ENCODE measurements at regions not wholly inside any gene's neighbourhood (a gene's known extent, or its start where the extent isn't known, plus 50 kb on each side); places are given as distances from the start of the nearest gene placed in this dataset.

DNA sequence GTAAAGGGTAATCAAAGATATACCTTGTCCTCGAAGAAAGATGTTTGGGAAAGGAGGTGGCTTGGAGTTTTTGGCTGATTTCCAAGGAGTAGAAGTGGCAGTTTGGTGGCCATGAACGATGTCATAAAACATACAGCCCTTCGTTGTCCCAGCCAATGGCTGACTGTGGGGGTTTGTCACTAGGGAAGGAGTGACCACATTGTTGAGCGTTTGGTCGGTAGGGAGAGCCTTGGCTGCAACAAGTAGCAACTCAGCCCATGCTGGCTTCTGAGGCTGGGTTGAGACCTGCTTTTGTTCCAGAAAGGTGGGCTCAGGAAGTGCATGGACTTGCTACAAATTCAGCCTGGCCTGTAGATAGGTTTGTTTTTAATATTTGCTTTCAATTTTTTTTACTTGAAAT lies 128.3 kb downstream of the BOD1 start:
- H3K9me3 ChIP-seq, result no peaks in the 10 kb centered on the region
- H3K4me3 ChIP-seq (ENCODE audit: low read depth, low read length), result no peak overlapping the region
- H3K27ac Mint-ChIP-seq (ENCODE audit: unreplicated experiment), result no peak overlapping the region
- no peaks in the 10 kb centered on the region for H3K9me3 Mint-ChIP-seq (ENCODE audit: unreplicated experiment)
- ChIA-PET POLR2A (interaction anchor here (0.7 kb wide), 1 partner anchor 757 kb away, joined by 10 read pairs; no protein-coding TSS in a partner anchor), CTCF (no interaction called here)
- H3K27me3 ChIP-seq (replicated peaks; ENCODE audit: control insufficient read depth, insufficient read depth, low read length), result no peaks in the 10 kb centered on the region
- peaks cover 11% of the 10 kb centered on the region for H3K27me3 Mint-ChIP-seq (ENCODE audit: insufficient read depth, unreplicated experiment)
- BruUV-seq (replicated peaks), result no TSS peak
- TF ChIP-seq, protein P1, sequence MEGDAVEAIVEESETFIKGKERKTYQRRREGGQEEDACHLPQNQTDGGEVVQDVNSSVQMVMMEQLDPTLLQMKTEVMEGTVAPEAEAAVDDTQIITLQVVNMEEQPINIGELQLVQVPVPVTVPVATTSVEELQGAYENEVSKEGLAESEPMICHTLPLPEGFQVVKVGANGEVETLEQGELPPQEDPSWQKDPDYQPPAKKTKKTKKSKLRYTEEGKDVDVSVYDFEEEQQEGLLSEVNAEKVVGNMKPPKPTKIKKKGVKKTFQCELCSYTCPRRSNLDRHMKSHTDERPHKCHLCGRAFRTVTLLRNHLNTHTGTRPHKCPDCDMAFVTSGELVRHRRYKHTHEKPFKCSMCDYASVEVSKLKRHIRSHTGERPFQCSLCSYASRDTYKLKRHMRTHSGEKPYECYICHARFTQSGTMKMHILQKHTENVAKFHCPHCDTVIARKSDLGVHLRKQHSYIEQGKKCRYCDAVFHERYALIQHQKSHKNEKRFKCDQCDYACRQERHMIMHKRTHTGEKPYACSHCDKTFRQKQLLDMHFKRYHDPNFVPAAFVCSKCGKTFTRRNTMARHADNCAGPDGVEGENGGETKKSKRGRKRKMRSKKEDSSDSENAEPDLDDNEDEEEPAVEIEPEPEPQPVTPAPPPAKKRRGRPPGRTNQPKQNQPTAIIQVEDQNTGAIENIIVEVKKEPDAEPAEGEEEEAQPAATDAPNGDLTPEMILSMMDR (IDR thresholded peaks at IDR 0.05; ENCODE audit: insufficient read depth in 1 of 2, low read depth in 1 of 2, low read length in 1 of 2, severe bottlenecking in 1 of 2, unreplicated experiment in 1 of 2), result no peak
- DNase-seq, result no peak
- intact Hi-C loops (cut with micrococcal nuclease; ENCODE audit: unreplicated experiment), result no loop called here
- no peak overlapping the region for H3K4me3 Mint-ChIP-seq (ENCODE audit: unreplicated experiment)
- no peaks in the 10 kb centered on the region for H3K36me3 Mint-ChIP-seq (ENCODE audit: insufficient read depth, unreplicated experiment)
- no peaks in the 10 kb centered on the region for H3K4me1 ChIP-seq
- H3K36me3 ChIP-seq (ENCODE audit: control insufficient read depth, insufficient read depth, low read length), result no peaks in the 10 kb centered on the region
- H3K4me1 Mint-ChIP-seq (ENCODE audit: low read depth, unreplicated experiment), result no peaks in the 10 kb centered on the region

DNA sequence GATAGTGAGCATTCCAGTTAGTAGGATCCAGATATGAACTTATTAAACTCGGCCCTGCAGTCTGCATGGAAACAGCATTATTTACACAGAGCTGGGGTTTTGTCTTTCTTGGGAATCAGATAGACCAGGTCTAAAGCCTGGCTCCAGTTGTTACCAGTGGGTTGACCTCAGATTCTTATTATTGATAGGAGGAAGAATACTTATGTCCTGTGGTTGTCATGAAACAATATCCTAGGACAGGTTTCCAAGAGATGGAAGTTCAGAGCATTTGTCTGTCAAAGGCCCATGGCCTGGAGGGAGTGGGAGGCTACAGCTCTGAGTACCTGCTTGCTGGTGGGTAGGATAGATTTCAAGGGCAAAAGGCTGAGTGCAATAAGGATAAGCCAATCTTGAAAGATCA lies 129.2 kb downstream of the BOD1 start:
- intact Hi-C loops (cut with micrococcal nuclease; ENCODE audit: unreplicated experiment), result no loop called here
- no peaks in the 10 kb centered on the region for H3K9me3 ChIP-seq
- no peak overlapping the region for H3K4me3 ChIP-seq (ENCODE audit: low read depth, low read length)
- TF ChIP-seq, protein P1 (IDR thresholded peaks at IDR 0.05; ENCODE audit: insufficient read depth in 1 of 2, low read depth in 1 of 2, low read length in 1 of 2, severe bottlenecking in 1 of 2, unreplicated experiment in 1 of 2), result no peak
- H3K9me3 Mint-ChIP-seq (ENCODE audit: unreplicated experiment), result no peaks in the 10 kb centered on the region
- BruUV-seq (replicated peaks), result no TSS peak
- ChIA-PET POLR2A (interaction anchor here (0.7 kb wide), 1 partner anchor 758 kb away, joined by 10 read pairs; no protein-coding TSS in a partner anchor), CTCF (no interaction called here)
- no peaks in the 10 kb centered on the region for H3K4me1 ChIP-seq
- no peak overlapping the region for H3K27ac Mint-ChIP-seq (ENCODE audit: unreplicated experiment)
- H3K36me3 Mint-ChIP-seq (ENCODE audit: insufficient read depth, unreplicated experiment), result no peaks in the 10 kb centered on the region
- H3K36me3 ChIP-seq (ENCODE audit: control insufficient read depth, insufficient read depth, low read length), result no peaks in the 10 kb centered on the region
- DNase-seq, result no peak
- no peaks in the 10 kb centered on the region for H3K27me3 ChIP-seq (replicated peaks; ENCODE audit: control insufficient read depth, insufficient read depth, low read length)
- H3K4me1 Mint-ChIP-seq (ENCODE audit: low read depth, unreplicated experiment), result no peaks in the 10 kb centered on the region
- peaks cover 11% of the 10 kb centered on the region for H3K27me3 Mint-ChIP-seq (ENCODE audit: insufficient read depth, unreplicated experiment)
- H3K4me3 Mint-ChIP-seq (ENCODE audit: unreplicated experiment), result no peak overlapping the region

DNA sequence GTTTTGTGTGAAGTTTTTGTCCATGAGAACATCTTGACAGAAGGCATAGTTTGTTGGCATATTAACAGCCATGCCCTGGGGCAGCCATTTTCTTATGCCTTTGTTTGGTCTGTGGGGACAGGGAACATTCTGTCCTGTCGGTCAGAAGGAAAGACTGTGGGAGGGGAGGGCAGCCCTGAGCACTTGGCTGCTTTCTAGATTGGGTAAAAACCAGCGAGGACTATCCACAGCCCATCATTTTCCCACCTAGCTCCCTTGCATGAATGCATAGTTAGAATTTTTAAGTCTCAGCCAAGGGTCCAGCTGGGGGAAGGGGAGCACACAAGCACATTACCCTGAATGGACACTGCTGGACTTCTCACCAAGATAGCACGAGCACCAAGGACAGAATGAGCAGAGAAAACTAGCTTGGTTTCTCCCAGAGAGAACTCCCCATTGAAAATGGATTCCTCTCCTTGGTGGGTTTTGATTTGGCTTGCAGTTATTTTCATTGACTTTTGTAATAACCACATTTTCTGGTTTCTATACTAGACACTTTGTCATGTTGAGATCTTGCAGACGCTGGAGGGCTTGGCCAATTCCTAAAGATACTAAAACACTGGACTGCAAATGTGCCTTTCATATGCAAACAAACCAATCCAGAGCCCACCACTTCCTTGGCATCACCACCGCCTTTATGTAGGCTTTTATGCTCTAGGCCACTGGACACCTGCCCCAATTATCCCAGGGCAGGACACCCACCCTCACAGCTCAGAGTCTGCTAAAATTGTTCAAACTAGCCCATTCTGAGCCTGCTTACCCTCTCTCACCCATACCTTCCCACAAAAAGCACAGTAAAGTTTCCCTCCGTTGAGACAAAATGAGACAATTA lies 129.9 kb downstream of the BOD1 start:
- intact Hi-C loops (cut with micrococcal nuclease; ENCODE audit: unreplicated experiment), result no loop called here
- peaks cover 11% of the 10 kb centered on the region for H3K27me3 Mint-ChIP-seq (ENCODE audit: insufficient read depth, unreplicated experiment)
- no peaks in the 10 kb centered on the region for H3K4me1 Mint-ChIP-seq (ENCODE audit: low read depth, unreplicated experiment)
- H3K4me3 ChIP-seq (ENCODE audit: low read depth, low read length), result no peak overlapping the region
- no peaks in the 10 kb centered on the region for H3K4me1 ChIP-seq
- no peak overlapping the region for H3K27ac Mint-ChIP-seq (ENCODE audit: unreplicated experiment)
- BruUV-seq (replicated peaks), result no TSS peak
- ChIA-PET POLR2A (no interaction called here), CTCF (no interaction called here)
- H3K9me3 Mint-ChIP-seq (ENCODE audit: unreplicated experiment), result no peaks in the 10 kb centered on the region
- H3K36me3 Mint-ChIP-seq (ENCODE audit: insufficient read depth, unreplicated experiment), result no peaks in the 10 kb centered on the region
- no peaks in the 10 kb centered on the region for H3K27me3 ChIP-seq (replicated peaks; ENCODE audit: control insufficient read depth, insufficient read depth, low read length)
- no peaks in the 10 kb centered on the region for H3K36me3 ChIP-seq (ENCODE audit: control insufficient read depth, insufficient read depth, low read length)
- TF ChIP-seq, protein P1 (IDR thresholded peaks at IDR 0.05; ENCODE audit: insufficient read depth in 1 of 2, low read depth in 1 of 2, low read length in 1 of 2, severe bottlenecking in 1 of 2, unreplicated experiment in 1 of 2), result no peak
- no peak for DNase-seq
- no peaks in the 10 kb centered on the region for H3K9me3 ChIP-seq
- H3K4me3 Mint-ChIP-seq (ENCODE audit: unreplicated experiment), result no peak overlapping the region

Measured in Caco-2 (cell line).